GM18909 (cell line): ENCODE measurements at regions not wholly inside any gene's neighbourhood (a gene's known extent, or its start where the extent isn't known, plus 50 kb on each side); places are given as distances from the start of the nearest gene placed in this dataset.
"Not testable (repeated sequence)": the region's sequence is repeated elsewhere in the genome, so short reads cannot be mapped to it uniquely, and the experiment has no call there.

Experiments used
- ATAC-seq: cut with Tn5 transposase; IDR thresholded peaks from one replicate; pipeline ENCODE4 v1.9.1; 2021; ENCODE audit warnings: mild to moderate bottlenecking; ENCODE audit not compliant: unreplicated experiment, poor library complexity

DNA sequence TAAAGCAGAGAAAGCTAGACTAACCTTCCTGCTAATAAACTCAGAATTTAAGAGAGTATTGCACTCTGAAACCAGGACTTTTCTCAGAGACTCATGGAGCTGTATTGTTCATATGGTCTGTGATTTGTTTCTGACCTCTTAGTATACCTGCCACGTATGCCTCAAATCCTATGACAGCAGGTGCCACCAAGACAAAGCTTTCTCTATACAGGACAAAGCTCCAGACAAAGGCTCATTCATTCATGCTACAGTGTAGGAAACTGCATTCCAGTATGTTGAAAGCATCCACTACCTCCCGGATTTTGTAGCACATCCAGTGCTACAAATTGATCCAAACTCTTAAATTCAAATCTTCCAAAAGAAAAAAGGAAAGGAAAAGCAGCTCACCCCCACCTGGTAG, 178.3 kb downstream of the CHIC2 start:
- no peak for ATAC-seq

DNA sequence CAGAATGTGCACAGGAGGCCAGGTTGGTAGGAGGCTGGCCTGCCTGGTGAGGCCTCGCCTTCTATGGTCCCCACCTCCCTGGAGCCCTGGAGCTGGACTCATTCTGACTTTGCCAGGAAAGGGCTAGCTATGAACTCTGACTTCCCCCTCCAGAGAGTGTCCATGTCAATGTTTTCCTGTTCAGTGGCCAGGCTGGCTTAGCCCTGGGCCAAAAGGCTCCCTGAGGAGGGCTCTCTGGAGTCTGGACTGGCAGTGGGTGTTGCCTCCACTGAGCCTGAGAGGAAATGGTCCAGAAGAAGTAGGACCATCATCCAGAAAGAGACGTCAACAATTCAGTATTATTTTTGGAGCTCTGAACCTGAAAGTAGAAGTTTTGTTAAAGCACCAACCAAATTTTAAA, 178.7 kb downstream of the CHIC2 start:
- no peak for ATAC-seq

DNA sequence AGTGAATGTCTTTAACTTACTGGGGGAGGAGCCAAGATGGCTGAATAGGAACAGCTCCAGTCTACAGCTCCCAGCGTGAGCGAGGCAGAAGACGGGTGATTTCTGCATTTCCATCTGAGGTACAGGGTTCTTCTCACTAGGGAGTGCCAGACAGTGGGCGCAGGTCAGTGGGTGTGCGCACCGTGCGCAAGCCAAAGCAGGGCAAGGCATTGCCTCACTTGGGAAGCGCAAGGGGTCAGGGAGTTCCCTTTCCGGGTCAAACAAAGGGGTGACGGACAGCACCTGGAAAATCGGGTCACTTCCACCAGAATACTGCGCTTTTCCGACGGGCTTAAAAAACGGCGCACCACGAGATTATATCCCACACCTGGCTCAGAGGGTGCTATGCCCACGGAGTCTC, 187.3 kb downstream of the CHIC2 start:
- not testable (repeated sequence) for ATAC-seq

DNA sequence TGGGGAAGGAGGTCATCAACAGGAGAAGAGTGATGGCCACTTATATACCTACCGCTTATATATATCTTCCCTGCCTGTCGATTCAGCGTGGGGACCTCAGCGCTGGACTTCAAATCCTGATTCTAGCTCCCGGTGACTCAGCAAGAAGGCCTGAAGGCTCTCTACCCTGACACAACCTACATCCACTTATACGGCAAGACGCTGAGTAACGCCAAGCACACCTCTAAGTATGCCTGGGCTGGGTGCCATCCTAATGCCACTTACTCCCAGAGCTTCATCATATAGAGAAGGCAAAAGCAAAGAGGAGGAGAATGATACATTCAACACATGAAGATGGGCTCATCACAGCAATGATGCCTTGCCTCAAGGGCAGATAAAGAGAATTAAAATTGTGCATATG, 198.3 kb downstream of the CHIC2 start:
- no peak for ATAC-seq

DNA sequence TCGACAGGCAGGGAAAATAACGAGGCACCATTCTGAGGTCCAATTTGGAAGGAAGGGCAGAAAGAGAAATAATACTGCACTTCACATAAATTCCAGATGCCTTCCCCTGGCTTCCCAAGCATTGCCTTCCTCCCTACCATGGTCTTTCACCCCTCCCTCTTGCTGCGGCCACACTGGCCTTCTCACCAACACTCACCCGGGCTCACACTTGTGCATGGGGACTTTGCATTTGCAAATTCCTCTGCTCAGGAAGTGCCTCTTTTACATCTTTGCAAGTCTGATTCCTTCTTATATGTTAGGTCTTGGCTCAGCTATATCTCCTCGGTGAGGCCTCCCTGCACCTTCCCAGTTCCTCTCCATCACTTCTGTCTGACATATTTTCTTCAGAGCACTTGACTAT, 199.4 kb downstream of the CHIC2 start:
- no peak for ATAC-seq

DNA sequence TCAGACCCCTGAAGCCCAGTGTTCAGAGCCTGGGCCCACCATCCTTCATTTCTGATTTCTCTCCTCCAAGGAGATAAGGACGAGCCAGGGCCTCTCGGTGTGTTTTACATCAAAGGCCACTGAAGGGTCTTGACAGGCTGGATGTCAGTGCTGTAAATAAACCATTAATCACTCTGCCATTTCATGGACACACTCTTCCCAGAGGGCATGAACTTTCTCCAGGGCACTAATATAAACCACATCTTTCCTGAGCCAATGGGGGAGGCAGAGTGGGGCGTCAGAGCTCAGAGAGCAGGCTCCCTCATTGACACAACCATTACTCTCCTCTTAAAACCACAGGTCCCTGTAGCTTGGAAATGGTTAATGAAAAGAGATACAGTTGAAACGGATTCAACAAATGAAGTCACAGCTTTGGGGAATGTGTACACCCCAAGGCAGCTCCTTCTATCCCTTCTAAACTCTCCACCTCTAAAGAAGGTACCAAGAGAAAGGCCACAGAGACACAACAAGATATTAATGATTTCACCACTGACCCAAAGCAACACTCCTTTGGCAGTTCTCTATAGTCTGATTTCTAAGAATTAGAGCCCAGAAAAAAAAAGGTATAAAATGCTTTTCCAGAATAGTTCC, 200.6 kb downstream of the CHIC2 start:
- no peak for ATAC-seq

DNA sequence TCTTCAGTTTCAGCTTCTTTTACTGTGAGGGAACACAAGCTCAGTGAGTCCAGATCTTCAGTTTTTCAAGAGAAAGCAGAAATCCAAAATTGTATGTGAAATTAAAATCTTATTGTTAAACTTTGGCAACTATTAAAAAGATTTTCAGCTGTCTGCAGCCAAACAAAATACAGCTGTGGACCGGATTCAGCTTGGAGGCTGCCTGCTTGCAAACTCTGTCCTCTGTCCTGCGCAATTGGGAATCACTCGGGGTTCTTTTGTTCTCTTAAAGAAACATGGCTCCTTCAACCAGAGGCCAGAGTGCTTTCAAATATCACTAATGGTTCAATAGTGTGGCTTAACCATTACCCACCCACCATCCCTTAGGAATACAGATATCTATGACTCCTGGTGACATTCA, 201.2 kb downstream of the CHIC2 start:
- no peak for ATAC-seq

DNA sequence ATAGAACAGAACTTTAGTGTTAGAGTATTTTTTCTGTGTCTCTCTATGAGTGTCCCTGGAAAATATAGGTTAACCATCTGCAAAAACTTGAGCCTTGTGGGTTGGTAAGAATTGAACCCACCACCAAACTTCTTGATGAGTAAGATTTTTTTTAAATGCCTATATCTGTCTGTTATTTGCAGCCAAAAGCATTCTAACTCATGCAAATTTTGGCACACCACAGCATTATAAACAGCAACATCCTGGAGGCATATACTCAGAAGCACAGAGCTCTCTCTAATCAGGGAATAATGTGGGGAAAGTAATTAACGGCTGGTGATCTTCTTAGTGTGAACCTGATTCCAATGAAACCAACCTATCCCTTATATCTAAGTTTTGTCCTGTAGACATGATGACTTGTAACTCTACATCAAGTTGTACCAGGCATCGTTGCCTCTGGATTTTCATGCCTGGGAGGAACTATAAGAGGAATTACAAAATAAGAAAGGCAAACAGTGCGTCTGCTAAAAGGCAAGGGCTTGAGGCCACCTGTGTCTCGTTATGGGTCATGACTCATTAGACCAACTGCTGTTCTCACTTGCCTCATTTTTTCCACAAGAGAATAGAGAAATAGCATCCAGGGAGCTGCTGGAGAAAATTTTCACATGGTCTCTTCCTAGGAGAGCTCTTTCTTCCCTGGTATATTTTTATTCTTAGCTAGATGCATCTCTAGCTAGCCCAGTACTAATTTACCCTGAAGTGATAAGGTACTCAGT, 202.4 kb downstream of the CHIC2 start:
- no peak for ATAC-seq

DNA sequence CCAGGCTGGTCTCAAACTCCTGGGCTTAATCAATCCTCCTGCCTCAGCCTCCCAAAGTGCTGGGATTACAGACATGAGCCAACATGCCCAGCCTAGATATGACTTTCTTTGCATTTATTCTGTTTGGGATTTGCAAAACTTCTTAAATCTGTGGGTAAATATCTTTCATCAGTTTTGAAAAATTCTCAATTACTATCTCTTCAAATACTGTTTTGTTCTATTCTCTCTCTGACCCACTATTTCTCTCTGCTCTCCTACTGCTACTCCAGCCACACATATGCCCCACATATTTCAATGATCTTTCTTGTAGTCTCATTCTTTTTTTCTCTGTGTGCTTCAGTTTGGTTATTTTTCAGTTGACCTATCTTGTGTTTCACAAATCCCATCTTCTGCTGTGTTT, 205.1 kb downstream of the CHIC2 start:
- ATAC-seq, result no peak

DNA sequence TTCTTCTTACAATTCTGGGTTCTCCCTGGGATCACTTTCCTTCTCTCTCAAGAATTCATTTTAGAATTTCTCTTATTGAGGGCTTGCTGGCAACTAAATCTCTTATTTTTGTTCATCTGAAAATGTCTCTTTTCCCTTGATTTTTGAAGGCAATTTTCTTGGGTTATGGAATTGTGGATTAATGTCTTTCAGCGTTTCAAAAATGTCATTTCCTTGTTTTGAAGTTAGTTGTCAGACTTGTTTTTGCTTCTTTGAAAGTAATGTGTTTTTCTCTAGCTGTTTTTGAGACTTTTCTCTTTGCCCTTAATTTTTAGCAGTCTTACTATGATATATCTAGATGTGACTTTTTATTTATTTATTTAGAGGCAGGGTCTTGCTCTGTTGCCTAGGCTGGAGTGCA, 205.7 kb downstream of the CHIC2 start:
- no peak for ATAC-seq

DNA sequence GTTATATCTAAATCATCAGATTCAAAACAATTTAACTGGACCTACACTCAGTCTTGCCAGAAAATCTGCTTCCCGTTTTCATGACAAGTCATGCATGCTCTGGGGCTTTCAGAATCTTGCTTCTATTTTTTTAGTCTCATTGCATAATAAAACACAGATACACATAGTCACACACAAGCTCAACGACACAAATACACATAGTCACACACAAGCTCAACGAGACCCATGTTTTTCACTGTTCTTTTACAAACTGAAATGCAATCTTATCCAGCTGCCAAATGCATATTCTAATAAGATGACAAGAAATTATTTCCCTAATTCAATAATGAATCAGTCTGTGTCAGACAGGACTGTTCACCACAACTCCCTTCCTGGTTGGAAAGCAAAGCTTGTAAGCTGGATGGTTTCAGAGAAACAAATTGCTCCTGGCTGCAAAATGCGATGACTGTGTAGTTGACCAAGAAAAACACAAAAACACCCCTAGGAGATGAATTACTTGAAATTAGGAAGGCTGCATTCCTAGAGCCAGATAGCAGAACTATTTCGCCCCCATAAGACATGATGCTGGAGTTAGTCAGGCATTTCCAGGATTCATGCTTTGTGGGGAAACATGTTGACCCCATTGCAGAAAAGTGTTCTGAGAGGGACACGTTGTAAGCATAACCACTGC, 208.7 kb downstream of the CHIC2 start:
- ATAC-seq, result no peak

DNA sequence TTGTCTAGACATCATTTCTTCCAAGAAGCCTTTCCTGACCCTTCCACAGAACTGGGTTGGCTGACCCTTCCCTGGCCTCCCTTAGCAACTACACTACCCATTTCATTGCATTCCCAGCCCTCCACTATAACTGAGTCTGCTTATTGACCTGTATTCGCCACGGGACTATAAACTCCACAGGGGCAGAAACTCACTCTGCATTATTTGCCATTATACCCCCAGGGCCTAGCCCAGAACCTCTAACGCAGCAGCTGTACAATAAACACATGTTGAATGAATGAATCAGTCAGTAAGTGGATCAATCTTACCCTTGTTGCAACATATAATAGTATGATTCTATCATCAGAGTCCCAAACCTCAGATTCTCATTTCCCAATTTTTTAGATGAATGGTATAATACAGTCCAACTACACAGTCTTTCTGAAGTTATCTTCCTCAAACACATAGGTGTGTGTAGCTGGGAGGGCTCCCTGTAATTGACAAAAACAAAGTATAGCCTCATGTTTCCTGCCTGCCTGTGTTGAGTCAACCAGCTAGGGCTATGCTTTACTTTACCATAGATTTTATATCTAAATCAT, 209.3 kb downstream of the CHIC2 start:
- no peak for ATAC-seq

DNA sequence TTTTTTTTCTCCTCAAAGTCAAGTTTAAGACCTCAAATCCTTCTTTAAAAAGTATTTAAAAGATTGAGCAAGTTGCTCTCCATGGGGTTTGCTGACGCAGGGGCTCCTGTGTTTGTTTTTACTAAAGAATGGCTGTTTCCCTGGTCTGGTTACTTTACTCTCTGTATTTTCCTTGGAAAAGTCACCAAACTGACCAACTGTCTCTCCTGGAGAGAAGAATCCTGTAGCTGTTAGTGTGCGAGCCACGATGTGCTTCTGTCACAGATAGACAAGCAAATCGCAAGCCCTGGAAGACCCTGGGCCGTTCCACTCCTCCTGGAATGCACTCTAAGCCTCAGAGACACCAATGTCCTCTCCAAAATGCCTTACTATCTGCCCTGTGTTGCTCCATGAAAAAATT, 212.1 kb downstream of the CHIC2 start:
- ATAC-seq, result no peak

DNA sequence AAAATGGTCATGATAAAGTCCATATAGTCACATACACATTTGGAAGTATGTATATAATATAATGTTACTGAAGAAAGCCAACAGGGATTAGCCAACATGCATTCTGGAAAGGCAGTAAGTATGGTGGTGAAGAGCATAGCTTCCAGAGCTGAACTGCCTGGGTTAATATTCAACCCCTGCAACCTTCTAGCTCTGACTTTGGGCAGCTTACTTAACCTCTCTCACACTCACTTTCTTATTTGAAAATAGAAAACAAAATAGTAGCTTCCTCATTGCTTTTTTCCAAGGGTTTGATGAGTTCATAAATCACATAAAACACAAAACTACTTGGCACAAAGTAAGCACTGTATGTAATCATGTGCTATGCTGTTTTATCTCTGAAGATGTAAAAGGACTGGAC, 216.4 kb downstream of the CHIC2 start:
- no peak for ATAC-seq

DNA sequence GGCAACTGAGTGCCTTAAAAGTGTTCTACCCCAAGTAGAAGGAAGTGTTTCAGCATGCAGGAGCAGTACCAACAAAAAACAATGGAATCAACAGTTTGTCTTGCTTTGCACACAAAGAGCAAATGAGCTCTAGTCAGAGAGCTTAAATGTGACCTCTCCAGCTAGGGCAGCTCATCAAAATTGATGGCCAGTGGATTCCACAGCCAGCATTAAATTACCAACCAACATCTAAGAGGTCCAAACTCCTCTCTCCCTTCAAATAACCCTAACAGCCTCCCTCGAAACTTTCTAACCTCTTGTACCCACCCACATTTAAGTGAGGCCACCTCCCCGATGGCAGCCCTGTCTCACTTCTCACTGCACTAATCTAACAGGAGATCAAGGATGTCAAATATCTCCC, 219.9 kb downstream of the CHIC2 start:
- no peak for ATAC-seq

DNA sequence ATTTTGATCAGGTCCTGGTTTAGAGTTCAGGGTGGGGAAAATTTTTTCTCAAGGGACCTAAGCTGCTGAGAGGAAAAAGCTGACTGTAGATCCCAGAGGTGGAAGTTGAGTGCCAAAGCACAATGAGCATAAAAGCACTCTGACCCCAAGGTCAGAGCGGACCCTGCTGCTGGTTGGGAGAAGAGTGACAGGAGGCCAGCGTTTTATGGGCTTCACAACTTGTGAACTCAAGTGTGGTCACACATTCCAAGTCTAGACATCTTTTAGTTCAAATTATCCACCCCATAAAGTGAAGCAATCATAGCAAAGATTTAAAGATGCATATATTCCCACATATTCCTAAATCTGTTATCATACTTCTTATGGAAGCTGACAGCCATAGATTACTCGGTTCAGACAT, 220.3 kb downstream of the CHIC2 start:
- ATAC-seq, result no peak

DNA sequence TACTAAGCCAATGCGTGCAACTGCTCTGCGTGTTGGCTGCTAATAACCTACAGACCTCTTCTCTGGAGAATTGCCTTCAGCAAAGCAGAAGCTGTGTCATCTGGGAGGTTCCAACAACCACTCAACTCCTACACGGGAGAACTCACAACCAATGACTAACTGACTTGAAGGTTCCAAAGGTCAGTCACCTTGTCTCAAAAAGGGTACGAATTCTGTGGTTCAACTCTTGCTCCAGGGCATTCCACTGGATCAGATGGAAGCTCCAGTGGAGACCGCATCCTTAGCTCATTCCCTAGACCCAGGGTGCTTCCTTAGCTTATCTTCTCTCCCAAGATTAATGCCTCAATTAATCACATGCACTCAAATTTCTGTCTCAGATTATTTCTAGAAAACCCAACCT, 222.7 kb downstream of the CHIC2 start:
- no peak for ATAC-seq

DNA sequence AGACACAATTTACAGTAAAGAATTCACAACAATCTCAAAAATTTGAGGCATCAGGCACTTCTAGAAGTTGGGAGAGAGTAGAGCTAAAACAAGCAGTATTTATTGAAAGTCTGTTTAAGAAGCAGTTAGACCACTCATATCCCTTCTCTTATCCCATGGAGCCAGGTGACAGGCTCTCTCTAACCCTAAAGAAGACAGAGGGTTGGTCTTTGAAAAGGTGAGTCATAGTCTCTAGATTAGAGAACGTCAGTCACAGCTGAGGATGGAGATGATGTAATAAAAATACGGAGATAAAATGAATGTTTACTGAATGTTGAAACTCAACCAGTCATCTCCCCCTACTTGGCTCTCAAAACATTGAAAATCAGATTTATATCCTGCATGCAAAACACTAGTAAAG, 223.8 kb downstream of the CHIC2 start:
- ATAC-seq, result no peak

DNA sequence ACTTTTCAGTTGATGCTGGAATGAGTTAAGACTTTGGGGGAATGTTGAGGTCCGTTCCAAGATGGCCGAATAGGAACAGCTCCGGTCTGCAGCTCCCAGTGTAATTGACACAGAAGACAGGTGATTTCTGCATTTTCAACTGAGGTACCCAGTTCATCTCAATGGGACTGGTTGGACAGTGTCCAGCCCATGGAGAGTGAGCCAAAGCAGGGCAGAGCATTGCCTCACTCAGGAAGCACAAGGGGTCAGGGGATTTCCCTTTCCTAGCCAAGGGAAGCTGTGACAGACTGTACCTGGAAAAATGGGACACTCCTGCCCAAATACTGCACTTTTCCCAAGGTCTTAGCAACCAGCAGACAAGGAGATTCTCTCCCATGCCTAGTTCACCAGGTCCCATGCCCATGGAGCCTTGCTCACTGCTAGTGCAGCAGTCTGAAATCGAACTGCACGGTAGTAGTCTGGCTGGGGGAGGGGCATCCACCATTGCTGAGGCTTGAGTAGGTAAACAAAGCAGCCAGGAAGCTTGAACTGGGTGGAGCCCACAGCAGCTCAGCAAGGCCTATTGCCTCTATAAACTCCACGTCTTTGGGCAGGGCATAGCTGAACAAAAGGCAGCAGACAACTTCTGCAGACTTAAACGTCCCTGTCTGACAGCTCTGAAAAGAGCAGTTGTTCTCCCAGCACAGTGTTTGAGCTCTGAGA, 231.0 kb downstream of the CHIC2 start:
- ATAC-seq, result not testable (repeated sequence)

DNA sequence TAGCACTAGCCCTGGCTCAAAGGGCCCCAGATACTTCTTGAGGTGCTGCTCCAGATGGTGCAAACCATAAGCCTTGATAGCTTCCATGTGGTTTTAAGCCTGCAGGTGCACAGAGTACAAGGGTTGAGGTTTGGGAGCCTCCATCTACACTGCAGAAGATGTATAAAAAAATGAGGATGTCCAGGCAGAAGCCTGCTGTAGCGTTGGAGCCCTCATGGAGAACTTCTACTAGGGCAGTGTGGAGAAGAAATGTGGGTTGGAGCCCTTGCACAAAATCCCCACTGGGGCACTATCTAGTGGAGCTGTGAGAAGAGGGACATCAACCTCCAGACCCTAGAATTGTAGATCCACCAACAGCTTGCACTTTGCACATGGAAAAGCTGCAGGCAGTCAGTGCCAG, 231.9 kb downstream of the CHIC2 start:
- no peak for ATAC-seq

DNA sequence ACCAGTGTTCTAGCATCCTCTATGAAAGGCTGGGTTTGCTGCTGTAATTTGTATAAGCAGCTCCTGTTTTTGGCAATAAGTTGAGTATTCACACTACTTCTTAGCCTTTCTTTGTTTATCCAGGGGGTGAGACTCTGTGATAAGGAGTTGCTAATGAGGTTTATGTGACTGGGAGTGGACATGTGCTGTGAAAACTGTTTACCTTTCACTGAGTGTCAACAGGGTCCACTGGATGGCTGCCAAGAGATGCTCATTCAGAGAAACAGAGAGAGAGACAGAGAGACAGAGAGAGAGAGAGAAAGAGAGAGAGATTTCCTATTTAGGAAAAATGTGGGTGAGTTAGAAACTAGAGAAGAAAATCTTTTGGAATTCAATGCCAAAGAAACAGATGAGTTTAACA, 233.9 kb downstream of the CHIC2 start:
- no peak for ATAC-seq
